HG02852 (cell line): ENCODE measurements at regions not wholly inside any gene's neighbourhood (a gene's known extent, or its start where the extent isn't known, plus 50 kb on each side); places are given as distances from the start of the nearest gene placed in this dataset.

ENCODE experiments used
- ATAC-seq: cut with Tn5 transposase; IDR thresholded peaks from one replicate; pipeline ENCODE4 v1.9.1; 2021; ENCODE audit warnings: mild to moderate bottlenecking, moderate library complexity; ENCODE audit not compliant: unreplicated experiment

DNA sequence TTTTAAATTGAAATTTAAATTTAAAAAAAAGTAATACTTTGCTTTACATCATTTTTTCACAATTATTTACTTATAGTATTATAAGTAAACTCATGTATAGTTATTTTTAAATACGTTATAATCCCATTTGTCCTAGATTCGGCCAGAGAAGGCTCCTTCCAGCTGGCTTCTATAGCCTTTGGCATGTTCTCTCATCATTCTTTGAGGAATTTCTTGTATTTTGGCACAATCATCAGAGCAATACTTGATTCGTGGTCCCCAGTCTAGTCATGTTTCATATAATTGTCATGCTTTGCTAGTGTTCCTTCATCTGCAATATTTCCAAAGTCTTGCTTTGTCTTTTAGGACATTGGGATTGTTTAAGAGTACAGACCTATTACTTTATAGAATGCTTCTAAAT is 1037.9 kb upstream of the AGA start:
- no peak for ATAC-seq

DNA sequence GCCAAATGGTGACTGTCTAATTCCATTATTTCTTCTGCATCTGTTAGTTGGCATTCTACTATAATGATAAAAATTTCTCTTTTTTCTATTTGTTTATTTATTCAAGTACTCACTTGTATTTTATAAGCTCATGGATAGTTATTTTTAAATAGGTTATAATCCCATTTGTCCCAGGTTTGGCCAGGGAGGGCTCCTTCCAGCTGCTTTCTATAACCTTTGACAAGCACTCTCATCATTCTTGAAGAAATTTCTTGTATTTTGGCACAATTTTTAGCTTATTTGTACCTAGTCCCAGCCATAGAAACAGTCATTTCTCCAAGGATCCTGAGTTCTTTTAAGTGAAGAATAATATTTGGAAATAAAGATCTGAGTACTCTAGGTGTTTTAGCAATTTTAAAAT is 1038.6 kb upstream of the AGA start:
- no peak for ATAC-seq

DNA sequence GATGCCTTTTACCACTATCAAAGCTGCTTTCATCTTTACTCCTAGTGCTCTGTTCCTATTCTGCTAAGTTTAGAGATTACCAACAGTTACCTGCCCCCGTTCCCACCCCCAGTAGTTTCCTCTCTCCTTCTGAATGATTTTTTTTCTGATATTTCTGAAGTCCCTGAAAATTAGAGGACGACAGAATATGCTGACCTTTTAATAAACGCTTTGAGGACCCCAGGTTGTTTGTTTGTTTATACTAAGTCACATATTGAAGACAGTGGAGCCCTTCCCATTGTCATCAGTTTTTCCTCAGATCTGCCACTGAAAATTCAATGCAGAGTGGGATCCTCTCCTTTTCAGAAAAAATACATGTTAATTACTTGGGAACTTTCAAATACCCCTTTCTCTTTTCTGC is 1039.3 kb upstream of the AGA start:
- no peak for ATAC-seq

DNA sequence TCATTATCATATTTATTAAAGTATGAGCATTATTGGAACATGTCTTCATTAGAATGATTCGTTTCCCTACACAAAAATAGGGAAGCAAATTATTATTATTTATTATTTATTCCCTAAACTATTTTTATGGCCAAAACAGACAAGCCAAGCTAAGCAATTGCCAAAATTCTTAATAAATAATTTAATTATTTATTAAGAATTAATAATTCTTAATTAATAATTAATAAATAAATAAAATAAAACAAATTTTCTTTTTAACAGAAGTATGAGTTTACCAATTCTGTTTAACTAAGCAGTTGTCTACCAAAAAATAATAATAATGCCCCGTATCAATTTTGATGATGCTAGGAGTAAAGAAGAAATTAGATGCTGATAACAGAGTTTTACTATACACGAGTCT is 1080.8 kb upstream of the AGA start:
- no peak for ATAC-seq

DNA sequence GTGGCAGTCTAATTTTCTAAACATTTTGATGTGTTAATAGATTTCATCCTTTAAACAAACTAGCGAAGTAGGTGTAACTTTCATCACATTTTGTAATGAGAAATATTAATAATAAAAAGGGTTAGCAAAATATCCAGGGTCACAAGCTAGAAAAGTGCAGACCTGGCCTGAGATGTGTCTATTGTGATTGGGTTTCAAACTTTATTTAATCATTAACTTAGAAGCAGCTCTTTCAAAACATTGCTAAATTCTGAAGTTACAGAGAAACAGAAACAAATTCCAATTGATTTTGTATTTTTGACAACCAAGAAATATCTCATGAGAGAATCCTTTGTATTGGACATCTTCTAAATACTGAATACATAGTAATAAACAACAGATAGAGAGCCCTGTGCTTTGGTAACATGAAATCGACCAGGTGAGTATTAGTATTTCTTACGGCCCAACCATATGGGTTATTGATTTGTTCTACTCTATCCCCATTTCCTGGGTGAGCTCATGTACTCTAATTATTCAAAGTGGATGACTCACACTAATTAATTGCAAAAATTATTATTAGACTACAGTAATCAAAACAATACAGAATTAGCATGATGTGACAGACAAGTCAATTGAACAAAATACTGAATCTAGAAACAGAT is 1093.8 kb upstream of the AGA start:
- ATAC-seq, result no peak

DNA sequence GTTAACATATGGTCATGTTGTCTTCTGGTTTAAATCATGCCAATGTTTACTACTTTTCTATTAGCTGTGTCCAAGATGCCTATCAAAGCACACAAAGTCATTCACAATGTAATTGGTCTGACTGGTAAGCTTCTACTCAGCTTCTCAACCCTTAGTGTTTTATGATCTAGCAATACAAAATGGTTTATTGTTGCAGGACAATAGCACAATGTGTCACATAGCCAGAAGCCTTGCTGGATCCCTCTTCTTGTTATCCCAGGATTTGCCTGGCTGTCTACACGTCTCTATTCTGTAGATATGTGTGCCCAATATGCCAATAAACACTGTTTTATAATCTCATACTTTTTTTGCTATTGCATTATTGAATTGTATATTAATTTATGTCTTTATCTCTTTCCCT is 1111.0 kb upstream of the AGA start:
- ATAC-seq, result no peak

DNA sequence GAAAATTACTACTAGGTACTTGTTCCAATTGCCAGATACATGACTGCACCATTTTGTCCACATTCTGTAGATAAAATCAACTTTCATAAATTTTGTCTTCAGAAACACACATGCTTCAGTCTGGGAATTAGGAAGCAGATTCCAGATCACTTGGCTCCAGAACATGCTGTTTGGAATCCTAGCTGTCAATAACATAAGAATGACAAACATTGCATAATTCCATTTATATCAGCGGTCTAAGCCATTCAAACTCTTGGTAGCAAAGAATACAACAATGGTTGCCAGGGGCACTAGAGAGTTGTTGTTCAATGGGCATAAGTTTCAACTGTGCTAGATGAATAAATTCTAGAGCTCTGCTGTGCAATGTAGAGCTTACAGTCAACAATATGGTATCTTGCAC is 1112.1 kb upstream of the AGA start:
- no peak for ATAC-seq

DNA sequence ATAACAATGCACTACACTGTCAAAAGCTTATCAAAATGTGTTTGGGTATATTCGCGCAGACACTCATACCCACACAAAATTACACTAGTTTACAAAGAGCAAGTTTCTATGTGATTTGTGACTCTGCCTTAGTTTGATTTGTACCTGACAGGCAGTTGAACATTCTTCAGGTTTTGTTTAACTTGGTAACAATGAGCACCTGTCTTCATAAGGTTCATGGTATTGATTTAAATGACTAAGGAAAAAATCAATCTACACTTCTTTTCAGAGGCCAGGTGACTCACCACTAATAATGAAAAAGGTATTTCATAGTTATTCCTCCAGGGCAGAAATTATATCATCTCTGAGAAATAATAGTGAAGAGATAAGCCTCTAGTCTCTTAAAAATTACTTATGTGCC is 1114.6 kb upstream of the AGA start:
- ATAC-seq, result no peak

DNA sequence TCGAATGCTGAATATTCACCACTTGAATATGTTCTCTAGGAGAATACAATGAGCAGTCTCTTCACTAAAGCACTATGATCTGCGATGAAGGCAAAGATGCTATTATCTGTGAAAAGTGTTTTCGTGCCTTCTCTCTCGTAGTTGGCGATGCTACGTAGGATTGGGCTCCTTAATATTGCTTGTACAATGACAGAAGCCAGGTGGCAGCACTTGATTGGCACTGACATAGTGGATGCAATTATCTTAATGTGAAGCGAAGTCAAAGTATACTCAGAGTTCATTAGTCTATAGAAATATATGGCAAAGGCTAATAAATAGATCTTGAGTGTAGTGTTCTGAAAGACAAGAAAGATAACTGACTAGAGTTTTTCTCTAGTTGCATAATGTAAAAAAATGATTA is 1135.7 kb upstream of the AGA start:
- ATAC-seq, result no peak

DNA sequence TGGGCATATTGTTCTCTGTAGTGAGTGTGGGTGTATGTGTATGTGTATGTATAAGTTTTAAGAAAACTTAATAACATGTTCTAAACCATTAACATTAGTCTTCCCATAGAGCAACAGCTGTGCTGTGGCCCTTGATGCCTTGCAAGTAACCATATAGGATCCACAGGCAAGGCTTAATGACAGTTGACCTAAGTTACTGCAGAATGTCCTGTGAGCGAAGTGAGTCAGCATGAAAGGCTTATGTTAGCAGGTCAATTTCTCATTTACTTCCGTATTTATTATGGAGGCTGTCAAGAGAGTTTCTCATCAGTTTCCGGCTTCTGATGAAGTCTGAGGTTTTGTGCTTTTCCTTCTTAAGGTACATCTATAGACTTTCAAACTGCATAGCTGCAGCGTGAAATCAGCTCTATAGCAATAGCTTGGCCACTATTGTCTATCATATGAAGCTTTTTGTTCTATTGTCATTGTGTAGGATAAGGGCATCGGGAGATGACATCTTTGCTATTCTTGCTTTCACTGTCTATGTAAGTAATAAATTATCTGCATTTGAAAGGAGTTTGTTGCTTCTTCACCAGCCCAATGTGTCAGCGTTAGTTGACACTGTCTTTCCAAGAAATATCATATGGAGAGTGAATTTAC is 1153.4 kb upstream of the AGA start:
- no peak for ATAC-seq

DNA sequence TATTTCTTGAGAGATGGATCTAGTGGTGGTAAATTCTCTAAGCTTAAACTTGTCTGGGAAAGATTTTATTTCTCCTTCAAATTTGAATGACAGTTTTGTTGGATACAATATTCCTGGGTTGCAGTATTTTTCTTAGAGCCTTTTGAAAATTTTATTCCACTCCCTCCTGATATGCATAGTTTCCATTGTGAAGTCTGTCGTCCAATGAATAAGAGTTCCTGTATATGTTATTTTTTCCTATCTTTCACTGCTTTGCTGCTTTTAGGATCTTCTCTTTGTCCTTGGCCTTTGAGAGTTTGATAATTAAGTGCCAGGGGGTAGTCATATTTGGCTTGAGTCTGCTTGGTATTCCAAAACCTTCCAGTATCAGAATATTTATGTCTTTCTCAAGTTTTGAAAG is 1156.4 kb upstream of the AGA start:
- no peak for ATAC-seq

DNA sequence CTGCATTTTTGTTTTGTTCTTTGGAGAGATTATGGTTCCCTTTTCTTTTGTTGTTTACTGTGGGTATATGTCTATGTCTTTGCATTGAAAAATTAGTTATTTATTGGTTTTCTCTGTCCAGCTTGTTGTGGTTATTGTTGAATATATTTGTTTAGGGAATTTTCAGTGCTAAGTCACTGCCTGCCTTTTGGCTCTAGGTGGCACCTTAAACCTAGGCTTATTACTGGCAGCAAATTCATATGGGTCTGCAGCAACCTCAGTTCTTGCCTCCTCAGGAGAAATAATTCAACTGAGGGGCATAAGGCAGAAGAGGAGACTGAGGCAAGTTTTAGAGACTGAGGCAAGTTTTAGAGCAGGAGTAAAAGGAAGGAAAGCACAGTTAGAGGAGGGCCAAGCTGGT is 1157.3 kb upstream of the AGA start:
- no peak for ATAC-seq

DNA sequence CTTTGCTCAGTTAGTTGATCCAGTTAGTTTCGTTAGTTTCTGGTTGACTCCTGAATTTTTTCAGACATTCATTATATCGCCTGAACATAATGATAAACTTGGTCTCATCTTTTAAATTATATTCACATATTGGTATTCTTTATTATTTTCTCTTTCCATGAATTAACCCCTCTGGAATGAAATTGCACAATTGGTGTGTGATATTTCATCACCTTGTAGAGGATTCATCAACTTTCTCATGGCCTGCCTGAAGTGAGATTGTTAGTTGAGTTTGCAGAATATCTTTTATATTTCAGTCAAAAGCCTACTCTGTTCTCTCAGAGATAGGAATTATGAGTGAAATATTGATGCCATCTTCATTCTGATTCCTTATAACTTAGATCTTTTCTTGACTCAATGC is 1160.6 kb upstream of the AGA start:
- no peak for ATAC-seq

DNA sequence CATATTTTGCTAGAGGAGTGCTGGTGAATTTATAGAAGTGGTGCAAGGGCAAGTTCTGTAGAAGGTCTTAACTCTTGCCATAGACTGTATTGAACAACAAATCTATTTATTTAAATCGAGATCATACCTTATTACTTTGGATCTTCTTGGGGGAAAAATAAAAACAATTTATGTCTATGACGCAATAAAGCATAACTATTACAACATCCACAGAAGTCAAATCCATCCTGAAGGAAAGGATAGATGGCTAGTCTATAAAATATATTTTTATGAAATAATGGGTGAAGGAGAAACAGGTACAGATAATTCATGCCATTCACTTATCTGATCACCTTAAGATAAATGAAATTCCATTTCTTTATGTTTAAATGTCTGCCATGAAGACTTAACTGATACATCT is 1168.8 kb upstream of the AGA start:
- ATAC-seq, result no peak

DNA sequence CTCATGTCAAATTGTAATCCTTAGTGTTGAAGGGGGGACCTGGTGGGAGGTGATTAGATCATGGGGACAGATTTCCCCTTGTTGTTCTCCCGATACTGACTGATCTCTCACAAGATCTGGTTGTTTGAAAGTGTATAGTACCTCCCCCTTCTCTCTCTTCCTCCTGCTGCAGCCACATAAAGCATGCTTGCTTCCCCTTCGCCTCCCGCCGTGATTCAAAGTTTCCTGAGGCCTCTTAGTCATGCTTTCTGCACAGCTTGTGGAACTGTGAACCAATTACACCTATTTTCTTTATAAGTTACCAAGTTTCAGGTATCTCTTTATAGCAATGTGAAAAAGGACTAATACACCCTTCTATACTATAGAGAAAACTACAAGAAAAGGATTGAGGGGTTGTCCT is 1170.5 kb upstream of the AGA start:
- ATAC-seq, result no peak

DNA sequence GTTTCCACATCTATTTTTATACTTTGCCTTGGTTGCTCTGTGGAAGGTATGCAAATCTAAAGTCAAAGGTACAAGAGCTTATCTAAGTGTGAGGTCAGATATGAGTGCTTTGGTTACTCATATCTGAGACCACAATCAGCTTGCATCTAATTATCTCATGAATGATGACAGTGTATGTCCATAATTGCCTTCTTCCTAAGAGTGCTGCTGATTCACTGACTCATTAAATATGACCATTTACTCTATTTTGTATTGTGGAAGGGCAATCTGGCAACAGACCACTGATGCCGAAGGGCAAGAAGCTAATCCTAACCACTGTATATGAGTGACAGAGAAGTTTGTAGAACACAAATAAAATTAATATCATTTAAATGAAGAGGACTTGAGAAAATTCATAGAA is 1190.2 kb upstream of the AGA start:
- ATAC-seq, result no peak

DNA sequence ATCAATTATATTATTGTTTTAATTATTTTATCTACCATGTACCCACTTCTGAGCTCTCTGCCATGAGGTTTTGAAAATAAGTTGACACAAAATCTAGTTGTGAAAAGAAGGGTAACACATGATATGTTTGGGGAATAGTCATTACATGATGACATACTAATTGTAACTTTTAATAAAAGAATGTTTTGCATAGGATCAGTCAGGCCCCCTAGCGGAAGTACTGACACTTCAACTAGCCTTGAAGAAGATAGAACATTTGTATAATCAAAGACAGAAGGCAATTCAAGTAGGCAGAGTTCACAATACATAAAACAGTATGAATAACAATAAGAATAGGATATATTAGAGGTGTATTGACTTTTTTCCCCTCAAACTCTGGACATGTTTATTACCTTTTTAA is 1191.0 kb upstream of the AGA start:
- ATAC-seq, result no peak

DNA sequence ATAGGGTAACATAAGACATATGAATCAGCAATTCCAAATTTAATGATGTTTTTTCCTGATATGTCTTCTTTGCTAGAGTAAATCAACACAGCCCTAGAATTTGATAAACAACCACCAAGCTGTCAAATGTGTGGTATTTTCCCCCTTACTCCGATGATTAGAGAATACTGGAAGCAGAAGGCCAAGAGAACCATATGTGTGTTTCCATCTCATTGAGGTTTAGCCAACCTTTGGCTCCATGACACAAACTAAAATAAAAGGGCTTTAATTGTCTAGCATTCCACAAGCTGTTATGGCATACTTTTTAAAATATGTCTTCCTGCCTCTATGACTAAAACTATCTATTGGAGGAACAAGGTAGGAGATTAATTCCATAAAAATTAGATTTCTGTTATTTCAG is 1222.4 kb upstream of the AGA start:
- ATAC-seq, result no peak

DNA sequence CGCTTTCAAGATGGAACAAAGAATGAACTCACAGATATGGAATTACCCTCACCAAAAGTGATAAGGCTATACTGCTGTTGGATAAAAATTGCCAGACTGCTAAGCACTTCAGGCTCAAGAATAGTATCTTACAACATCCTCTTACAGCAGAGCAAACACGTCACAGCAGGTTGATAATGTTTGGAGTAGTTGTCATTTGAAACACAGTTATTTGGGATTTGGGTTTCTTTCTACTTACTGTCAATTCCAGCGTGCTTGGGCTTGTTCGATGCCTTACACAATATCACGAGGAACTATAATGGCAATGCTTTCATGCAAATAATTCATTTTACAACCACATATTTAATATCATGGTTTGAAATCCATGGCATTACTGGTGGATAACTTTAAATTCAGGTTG is 1223.7 kb upstream of the AGA start:
- no peak for ATAC-seq

DNA sequence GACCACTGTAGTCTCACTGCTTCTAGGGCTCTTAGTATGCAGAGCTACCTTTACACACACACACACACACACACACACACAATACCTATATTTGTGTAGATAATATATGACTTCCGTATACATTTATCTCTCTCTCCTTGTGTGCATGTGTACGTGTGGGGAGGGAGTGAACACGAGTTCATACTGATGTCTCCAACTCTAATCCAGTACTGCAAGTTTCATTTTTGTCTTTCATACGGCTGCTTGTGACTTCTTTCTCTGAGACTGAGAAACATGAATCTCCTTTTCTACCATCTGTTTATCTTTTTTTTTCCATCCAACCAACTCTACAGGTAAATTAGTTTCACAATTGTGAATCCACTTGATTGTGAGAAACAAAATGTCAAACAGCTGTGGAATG is 1229.5 kb upstream of the AGA start:
- ATAC-seq, result no peak

DNA sequence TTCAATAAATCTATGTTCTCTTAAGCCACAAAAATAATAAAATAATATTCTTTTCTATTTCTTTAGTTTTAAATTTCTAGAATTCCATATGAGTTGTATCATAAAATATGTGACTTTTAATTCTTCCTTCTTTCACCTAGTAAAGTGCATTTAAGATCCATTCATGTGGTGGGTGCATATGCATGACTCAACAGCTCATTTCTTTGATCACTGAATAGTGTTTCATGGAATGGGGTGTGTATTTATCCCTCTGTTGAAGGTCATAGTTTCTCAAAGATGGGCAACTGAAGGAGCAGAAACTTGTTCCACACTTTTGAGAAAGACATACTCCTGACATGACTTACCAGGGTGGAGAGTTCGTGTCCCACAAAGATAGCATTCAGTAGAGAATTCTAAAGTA is 1230.3 kb upstream of the AGA start:
- ATAC-seq, result no peak

DNA sequence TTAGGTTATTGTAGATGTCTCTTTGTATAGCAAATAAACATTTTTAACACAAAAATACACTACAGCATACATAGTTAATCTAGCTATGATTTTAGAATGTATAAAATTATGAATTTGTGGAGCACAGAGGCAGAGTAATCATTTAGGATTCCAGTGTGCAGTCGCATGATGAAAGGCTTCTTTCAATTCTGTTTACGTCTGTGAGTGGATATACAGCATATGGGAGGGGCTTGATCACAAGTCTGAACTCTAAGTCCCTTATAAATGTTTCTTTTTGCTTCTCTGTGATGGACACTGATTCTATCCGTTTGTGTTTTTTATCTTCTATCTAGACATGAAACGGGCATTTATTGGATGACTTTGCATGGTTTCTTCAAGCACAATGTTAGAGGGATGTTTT is 1239.6 kb upstream of the AGA start:
- no peak for ATAC-seq

DNA sequence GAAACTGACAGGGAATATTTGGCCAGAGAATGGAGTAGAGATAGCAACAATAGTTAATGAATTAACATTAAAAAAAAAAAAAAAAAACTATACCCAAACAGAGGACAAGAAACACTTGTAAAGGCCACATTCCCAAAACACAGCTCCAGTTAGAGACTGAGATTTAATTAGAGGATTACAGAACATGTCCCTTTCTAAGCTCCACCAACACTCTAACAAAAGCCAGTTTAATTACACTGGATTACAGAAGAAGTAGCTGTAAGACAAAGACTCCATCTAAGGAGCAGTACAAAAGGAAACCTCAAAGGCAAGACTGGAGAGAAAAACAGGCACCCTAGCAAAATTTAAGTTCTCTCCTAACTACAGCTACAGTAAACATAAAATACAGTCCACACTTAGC is 1247.7 kb upstream of the AGA start:
- no peak for ATAC-seq
